ENCODE measurements at regions not wholly inside any gene's neighbourhood (a gene's known extent, or its start where the extent isn't known, plus 50 kb on each side); places are given as distances from the start of the nearest gene placed in this dataset.

- Histone ChIP-seq H2AFZ (ENCODE audit: low read length) (no peak overlapping the region), H3K79me2 (ENCODE audit: insufficient read depth, low read length) (no peaks in the 10 kb centered on the region), H3K27me3 (ENCODE audit: control insufficient read depth in 1 of 2, insufficient read depth in 2 of 2, low read length in 2 of 2) (peaks cover 0 to 23% of the 10 kb centered on the region in 2 experiments; a peak in 3 of 5 replicates), H3K4me2 (ENCODE audit: low read depth, low read length) (no peak overlapping the region), H3K4me1 (ENCODE audit: insufficient read depth, low read length) (no peaks in the 10 kb centered on the region), H3K9ac (ENCODE audit: insufficient read depth, low read depth, low read length) (no peak overlapping the region), H4K20me1 (ENCODE audit: insufficient read depth, low read length) (no peaks in the 10 kb centered on the region), H3K36me3 (replicated peaks in 1 of 2; ENCODE audit: control insufficient read depth in 1 of 2, insufficient read depth in 2 of 2, low read length in 2 of 2) (no peaks in the 10 kb centered on the region), H3K27ac (ENCODE audit: extremely low read length, insufficient read depth, low read length) (no peak overlapping the region), H3K9me3 (ENCODE audit: low read length) (no peaks in the 10 kb centered on the region), H3K4me3 (replicated peaks in 1 of 3; ENCODE audit: insufficient read depth in 1 of 3, low read depth in 2 of 3, low read length in 3 of 3) (no peak overlapping the region)
- CTCF ChIA-PET (ENCODE audit: low intra/inter-chr PET ratio, low total read pairs), result no interaction called here
- in situ Hi-C loops (cut with HindIII; ENCODE audit: extremely low pct_ligation_motif_present, low pct_unique_long_range_greater_than_20kb) (no loop called here), intact Hi-C loops (cut with micrococcal nuclease; ENCODE audit: unreplicated experiment) (no loop called here)
- ATAC-seq, result no peak
- FAIRE-seq, result no peak
- POLR2A ChIA-PET, result no interaction called here
- DNase-seq (ENCODE audit: low spot score), result no peak
- whole genome bisulfite sequencing (ENCODE audit: low lambda C conversion rate), result 25% methylated on average over 10 of the region's 21 CpGs
- TF ChIP-seq FOXK1 (CRISPR knock-in tag; IDR thresholded peaks at IDR 0.05; ENCODE audit: borderline replicate concordance, low read depth), result no peak
- no peak for TF ChIP-seq MAFF (IDR thresholded peaks at IDR 0.05; ENCODE audit: low read depth, low read length)
- no peak for TF ChIP-seq POLR2AphosphoS5 (IDR thresholded peaks at IDR 0.05; ENCODE audit: low read depth, low read length)
- no peak for TF ChIP-seq MAZ (IDR thresholded peaks at IDR 0.05; ENCODE audit: borderline replicate concordance, low read depth, low read length)
- TF ChIP-seq MAZ (CRISPR knock-in tag; IDR thresholded peaks at IDR 0.05; ENCODE audit: low read depth), result no peak
- TF ChIP-seq ATRX (CRISPR knock-in tag; IDR thresholded peaks at IDR 0.05; ENCODE audit: borderline replicate concordance), result no peak
- TF ChIP-seq STAT5B (CRISPR knock-in tag; IDR thresholded peaks at IDR 0.05), result no peak
- no peak for TF ChIP-seq ZNF616 (CRISPR knock-in tag; IDR thresholded peaks at IDR 0.05; ENCODE audit: low read depth)
- no peak for TF ChIP-seq KLF6 (CRISPR knock-in tag; IDR thresholded peaks at IDR 0.05)
- no TSS peak for BruUV-seq (replicated peaks)
These were observed 291.8 kb downstream of the TMEM121 start for GRCh38 chr14:105817971-105818711.

DNA sequence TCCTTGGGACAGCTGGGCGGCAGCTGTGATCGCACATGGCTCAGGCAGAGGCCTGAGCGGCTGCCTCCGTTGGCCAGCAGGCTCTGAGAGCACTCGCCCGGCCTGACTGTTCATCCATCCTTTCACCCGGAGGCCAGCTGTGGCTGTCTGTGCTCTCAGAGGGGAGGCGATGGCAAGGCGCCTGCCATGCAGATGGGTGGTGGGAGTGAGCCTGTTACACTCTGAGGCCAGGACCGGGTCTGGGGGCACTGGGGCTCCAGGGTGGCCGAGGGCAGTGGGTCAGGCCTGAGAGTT, 292.3 kb downstream of the TMEM121 start:
- no peak for FAIRE-seq
- ChIA-PET CTCF (ENCODE audit: low intra/inter-chr PET ratio, low total read pairs) (no interaction called here), POLR2A (no interaction called here)
- Histone ChIP-seq H3K79me2 (ENCODE audit: insufficient read depth, low read length) (no peaks in the 10 kb centered on the region), H3K4me1 (ENCODE audit: insufficient read depth, low read length) (no peaks in the 10 kb centered on the region), H3K4me3 (replicated peaks in 1 of 3; ENCODE audit: insufficient read depth in 1 of 3, low read depth in 2 of 3, low read length in 3 of 3) (no peak overlapping the region), H3K36me3 (replicated peaks in 1 of 2; ENCODE audit: control insufficient read depth in 1 of 2, insufficient read depth in 2 of 2, low read length in 2 of 2) (no peaks in the 10 kb centered on the region), H2AFZ (ENCODE audit: low read length) (no peak overlapping the region), H3K4me2 (ENCODE audit: low read depth, low read length) (no peak overlapping the region), H3K27me3 (ENCODE audit: control insufficient read depth in 1 of 2, insufficient read depth in 2 of 2, low read length in 2 of 2) (peaks cover 0 to 23% of the 10 kb centered on the region in 2 experiments; a peak in 3 of 5 replicates), H3K9ac (ENCODE audit: insufficient read depth, low read depth, low read length) (no peak overlapping the region), H3K27ac (ENCODE audit: extremely low read length, insufficient read depth, low read length) (no peak overlapping the region), H3K9me3 (ENCODE audit: low read length) (no peaks in the 10 kb centered on the region), H4K20me1 (ENCODE audit: insufficient read depth, low read length) (no peaks in the 10 kb centered on the region)
- ATAC-seq, result no peak
- no peak for DNase-seq (ENCODE audit: low spot score)
- 0% methylated on average over 2 of the region's 11 CpGs for WGBS (ENCODE audit: low lambda C conversion rate)
- in situ Hi-C loops (cut with HindIII; ENCODE audit: extremely low pct_ligation_motif_present, low pct_unique_long_range_greater_than_20kb) (no loop called here), intact Hi-C loops (cut with micrococcal nuclease; ENCODE audit: unreplicated experiment) (no loop called here)
- no TSS peak for BruUV-seq (replicated peaks)
- TF ChIP-seq RBM39 (IDR thresholded peaks at IDR 0.05; ENCODE audit: low read depth, low read length, poor library complexity, severe bottlenecking), result no peak
- TF ChIP-seq TBX3 (IDR thresholded peaks at IDR 0.05; ENCODE audit: borderline replicate concordance), result no peak
- no peak for TF ChIP-seq ZFP91 (CRISPR knock-in tag; IDR thresholded peaks at IDR 0.05; ENCODE audit: borderline replicate concordance)
- TF ChIP-seq NR2F2 (IDR thresholded peaks at IDR 0.05; ENCODE audit: borderline replicate concordance, low read depth), result no peak
- TF ChIP-seq AGO2 (optimal IDR thresholded peaks at IDR 0.05; ENCODE audit: low read depth, low read length), result no peak

Measured in HepG2 (cell line).